Spinal cord (tissue), 9 donors: ENCODE measurements at regions not wholly inside any gene's neighbourhood (a gene's known extent, or its start where the extent isn't known, plus 50 kb on each side); places are given as distances from the start of the nearest gene placed in this dataset.

Experiments
- DNase-seq, 6 donors: peaks; one replicate each; pipeline versions ENCODE4 v3.0.0 to v3.0.0-alpha.2; 2013 to 2015; ENCODE audit warnings: low spot score in 6 of 6, low read depth in 4 of 6
- H3K27ac ChIP-seq: one replicate; pipeline ENCODE4 v1.5.1; 2013; ENCODE audit warnings: low read depth, low read length, control low read depth
- H3K27me3 ChIP-seq: one replicate; pipeline ENCODE4 v1.6.1; 2013; ENCODE audit warnings: low read length; ENCODE audit not compliant: control insufficient read depth, insufficient read depth
- H3K36me3 ChIP-seq: one replicate; pipeline ENCODE4 v1.6.1; 2013; ENCODE audit warnings: low read length; ENCODE audit not compliant: control insufficient read depth, insufficient read depth
- H3K4me1 ChIP-seq: one replicate; pipeline ENCODE4 v1.6.1; 2013; ENCODE audit warnings: low read length; ENCODE audit not compliant: control insufficient read depth, insufficient read depth
- H3K4me3 ChIP-seq: one replicate; pipeline ENCODE4 v1.5.1; 2013; ENCODE audit warnings: low read depth, low read length, control low read depth
- H3K9me3 ChIP-seq: one replicate; pipeline ENCODE4 v1.6.1; 2013; ENCODE audit warnings: low read length; ENCODE audit not compliant: control insufficient read depth, insufficient read depth
- WGBS: methylation state at CpG from one replicate; pipeline ENCODE4 v1.1.5; 2013; ENCODE audit warnings: missing lambda C conversion rate; ENCODE audit not compliant: insufficient coverage; 5-methylcytosine and 5-hydroxymethylcytosine counted together
- donor health status: healthy.

- H3K9me3 ChIP-seq: no peaks in the 10 kb centered on the region
- H3K27ac ChIP-seq: no peak overlapping the region
- no peak overlapping the region for H3K4me3 ChIP-seq
- WGBS: 40% methylated on average over 2 of the region's 3 CpGs
- H3K4me1 ChIP-seq: no peaks in the 10 kb centered on the region
- H3K36me3 ChIP-seq: no peaks in the 10 kb centered on the region
- peak in 1 of 6 donors; percentile 41 for DNase-seq
- H3K27me3 ChIP-seq: no peaks in the 10 kb centered on the region
These were observed 969.1 kb upstream of the CDH8 start for GRCh38 chr16:63005356-63005755.

- peak in 1 of 6 donors; percentile 4 for DNase-seq
- H3K9me3 ChIP-seq: no peaks in the 10 kb centered on the region
- H3K27ac ChIP-seq: no peak overlapping the region
- no CpG with 5 or more reads among the region's 1 CpG for WGBS
- no peaks in the 10 kb centered on the region for H3K36me3 ChIP-seq
- H3K4me1 ChIP-seq: no peaks in the 10 kb centered on the region
- no peak overlapping the region for H3K4me3 ChIP-seq
- H3K27me3 ChIP-seq: no peaks in the 10 kb centered on the region
These were observed 953.2 kb upstream of the CDH8 start for GRCh38 chr16:62989480-62989879.

- Histone ChIP-seq H3K27me3 (no peaks in the 10 kb centered on the region), H3K27ac (no peak overlapping the region)
- WGBS: no CpG with 5 or more reads among the region's 1 CpG
These were observed 949.5 kb upstream of the CDH8 start for GRCh38 chr16:62985722-62986121.

GRCh38 chr16:62978451-62978850 lies 942.2 kb upstream of the CDH8 start:
- Histone ChIP-seq H3K4me1 (no peaks in the 10 kb centered on the region), H3K9me3 (no peaks in the 10 kb centered on the region), H3K36me3 (no peaks in the 10 kb centered on the region), H3K4me3 (no peak overlapping the region), H3K27me3 (no peaks in the 10 kb centered on the region), H3K27ac (no peak overlapping the region)
- DNase-seq: no peak

More at GRCh38 chr16:62985722-62986121, 949.5 kb upstream of the CDH8 start:
- Histone ChIP-seq H3K9me3 (no peaks in the 10 kb centered on the region), H3K4me3 (no peak overlapping the region), H3K4me1 (no peaks in the 10 kb centered on the region), H3K36me3 (no peaks in the 10 kb centered on the region)
- DNase-seq: no peak

- H3K4me3 ChIP-seq: no peak overlapping the region
- H3K9me3 ChIP-seq: no peaks in the 10 kb centered on the region
- H3K4me1 ChIP-seq: no peaks in the 10 kb centered on the region
- no peak overlapping the region for H3K27ac ChIP-seq
- 93% methylated on average over 1 of the region's 1 CpG for WGBS
- H3K36me3 ChIP-seq: no peaks in the 10 kb centered on the region
- DNase-seq: no peak
- H3K27me3 ChIP-seq: no peaks in the 10 kb centered on the region
These were observed 941.6 kb upstream of the CDH8 start for GRCh38 chr16:62977876-62978275.

GRCh38 chr16:62974424-62974823 lies 938.2 kb upstream of the CDH8 start:
- Histone ChIP-seq H3K9me3 (no peaks in the 10 kb centered on the region), H3K27me3 (no peaks in the 10 kb centered on the region), H3K4me3 (no peak overlapping the region), H3K27ac (no peak overlapping the region), H3K36me3 (no peaks in the 10 kb centered on the region), H3K4me1 (no peaks in the 10 kb centered on the region)
- WGBS: no CpG with 5 or more reads among the region's 1 CpG
- peak in 1 of 6 donors; percentile 70 for DNase-seq

GRCh38 chr16:62970851-62971250 lies 934.6 kb upstream of the CDH8 start:
- Histone ChIP-seq H3K9me3 (no peaks in the 10 kb centered on the region), H3K4me3 (no peak overlapping the region), H3K27ac (no peak overlapping the region), H3K36me3 (no peaks in the 10 kb centered on the region), H3K4me1 (no peaks in the 10 kb centered on the region), H3K27me3 (no peaks in the 10 kb centered on the region)
- peak in 2 of 6 donors; percentile 49 to 59 for DNase-seq

- Histone ChIP-seq H3K9me3 (no peaks in the 10 kb centered on the region), H3K4me1 (no peaks in the 10 kb centered on the region), H3K36me3 (no peaks in the 10 kb centered on the region), H3K27ac (no peak overlapping the region), H3K4me3 (no peak overlapping the region), H3K27me3 (no peaks in the 10 kb centered on the region)
- DNase-seq: peak in 2 of 6 donors; percentile 37 to 85
These were observed 933.6 kb upstream of the CDH8 start for GRCh38 chr16:62969711-62970318.

GRCh38 chr16:62967611-62968010 lies 931.4 kb upstream of the CDH8 start:
- no peak overlapping the region for H3K4me3 ChIP-seq
- DNase-seq: peak in 1 of 6 donors; percentile 78
- no peak overlapping the region for H3K27ac ChIP-seq
- H3K4me1 ChIP-seq: no peaks in the 10 kb centered on the region
- no peaks in the 10 kb centered on the region for H3K9me3 ChIP-seq
- H3K36me3 ChIP-seq: no peaks in the 10 kb centered on the region
- WGBS: no CpG with 5 or more reads among the region's 2 CpGs
- H3K27me3 ChIP-seq: no peaks in the 10 kb centered on the region

GRCh38 chr16:62967163-62967562 lies 930.9 kb upstream of the CDH8 start:
- no peak overlapping the region for H3K4me3 ChIP-seq
- no peak overlapping the region for H3K27ac ChIP-seq
- H3K9me3 ChIP-seq: no peaks in the 10 kb centered on the region
- H3K4me1 ChIP-seq: no peaks in the 10 kb centered on the region
- no peaks in the 10 kb centered on the region for H3K27me3 ChIP-seq
- 20% methylated on average over 1 of the region's 3 CpGs for WGBS
- DNase-seq: peak in 1 of 6 donors; percentile 55
- no peaks in the 10 kb centered on the region for H3K36me3 ChIP-seq
